Caco-2 (cell line): ENCODE measurements at regions not wholly inside any gene's neighbourhood (a gene's known extent, or its start where the extent isn't known, plus 50 kb on each side); places are given as distances from the start of the nearest gene placed in this dataset.

Experiments
- BruUV-seq: library from RNA; stranded (reverse); fragments of 400-500 nt; replicated peaks from 2 replicates; lab custom pipeline; 2021; lab: Mats Ljungman, UMichigan
- CTCF ChIA-PET: fragments of 300-600 bp; sonication (Branson Sonifier 250); formaldehyde crosslinking; loops from one replicate; lab custom pipeline; 2022; ENCODE audit warnings: antibody characterized with exemption; lab: Charles Lee
- POLR2A ChIA-PET: fragments of 300-600 bp; sonication (Branson Sonifier 250); formaldehyde crosslinking; loops from one replicate; lab custom pipeline; 2022; ENCODE audit warnings: antibody characterized with exemption; lab: Charles Lee
- DNase-seq, 2 experiments: peaks; one replicate each; pipeline versions ENCODE4 v3.0.0 to v3.0.0-alpha.2; 2020 to 2022
- H3K27me3 ChIP-seq: replicated peaks from 2 replicates; pipeline ENCODE4 v1.6.0; 2011; ENCODE audit warnings: low read length; ENCODE audit not compliant: control insufficient read depth, insufficient read depth
- H3K36me3 ChIP-seq: 2 replicates; pipeline ENCODE4 v1.5.1; 2011; ENCODE audit warnings: low read length; ENCODE audit not compliant: control insufficient read depth, insufficient read depth
- H3K4me1 ChIP-seq: fragments of 250-450 bp; sonication (Bioruptor Pico); 2 replicates; pipeline ENCODE4 v1.5.1; 2020; ENCODE audit warnings: mild to moderate bottlenecking
- H3K4me3 ChIP-seq: 2 replicates; pipeline ENCODE4 v1.5.1; 2011; ENCODE audit warnings: low read depth, mild to moderate bottlenecking, control low read depth, low read length
- H3K9me3 ChIP-seq: fragments of 250-450 bp; sonication (Bioruptor Pico); 2 replicates; pipeline ENCODE4 v1.5.1; 2020; ENCODE audit warnings: mild to moderate bottlenecking, moderate library complexity
- H3K27ac Mint-ChIP-seq: one replicate; pipeline ENCODE4 v1.8.0; 2022; ENCODE audit warnings: mixed read lengths; ENCODE audit not compliant: unreplicated experiment
- H3K27me3 Mint-ChIP-seq: one replicate; pipeline ENCODE4 v1.8.0; 2022; ENCODE audit warnings: mixed read lengths; ENCODE audit not compliant: insufficient read depth, unreplicated experiment
- H3K36me3 Mint-ChIP-seq: one replicate; pipeline ENCODE4 v1.8.0; 2022; ENCODE audit warnings: mild to moderate bottlenecking, mixed read lengths; ENCODE audit not compliant: insufficient read depth, unreplicated experiment
- H3K4me1 Mint-ChIP-seq: one replicate; pipeline ENCODE4 v1.8.0; 2022; ENCODE audit warnings: low read depth, mixed read lengths; ENCODE audit not compliant: unreplicated experiment
- H3K4me3 Mint-ChIP-seq: one replicate; pipeline ENCODE4 v1.8.0; 2022; ENCODE audit warnings: mild to moderate bottlenecking, moderate library complexity, mixed read lengths; ENCODE audit not compliant: unreplicated experiment
- H3K9me3 Mint-ChIP-seq: one replicate; pipeline ENCODE4 v1.8.0; 2022; ENCODE audit warnings: mixed read lengths; ENCODE audit not compliant: unreplicated experiment
- CTCF ChIP-seq, 2 experiments: fragments of 200-600 bp in 1 of 2; IDR thresholded peaks; 1 replicate in 1 of 2; 2 replicates in 1 of 2; pipeline versions ENCODE4 v1.5.1 to v1.8.0; 2011 to 2022; ENCODE audit warnings: antibody characterized with exemption in 1 of 2, control low read depth in 1 of 2, inconsistent platforms in 1 of 2, low read depth in 1 of 2, low read length in 1 of 2, mild to moderate bottlenecking in 1 of 2, moderate library complexity in 1 of 2; ENCODE audit not compliant: insufficient read depth in 1 of 2, severe bottlenecking in 1 of 2, unreplicated experiment in 1 of 2
- intact Hi-C: fragments of 100-400 bp; cut with micrococcal nuclease; formaldehyde crosslinking; loops from one replicate; pipeline ENCODE4 v1.10.0; 2022; ENCODE audit not compliant: unreplicated experiment

- Histone ChIP-seq H3K4me3 (no peak overlapping the region), H3K9me3 (no peaks in the 10 kb centered on the region), H3K36me3 (no peaks in the 10 kb centered on the region), H3K4me1 (no peaks in the 10 kb centered on the region), H3K27me3 (no peaks in the 10 kb centered on the region)
- Mint-ChIP-seq H3K4me1 (no peaks in the 10 kb centered on the region), H3K27me3 (peaks cover 14% of the 10 kb centered on the region), H3K9me3 (no peaks in the 10 kb centered on the region), H3K36me3 (no peaks in the 10 kb centered on the region), H3K27ac (no peak overlapping the region), H3K4me3 (no peak overlapping the region)
- TF ChIP-seq CTCF (IDR thresholded peaks at IDR 0.05; ENCODE audit: insufficient read depth in 1 of 2, low read depth in 1 of 2, low read length in 1 of 2, severe bottlenecking in 1 of 2, unreplicated experiment in 1 of 2), result no peak
- no peak for DNase-seq
- intact Hi-C loops, result no loop called here
- BruUV-seq, result no TSS peak
- ChIA-PET POLR2A (no interaction called here), CTCF (no interaction called here)
Observed at GRCh38 chr11:112841729-112842128, 119.5 kb upstream of the NCAM1 start.

- H3K4me3 ChIP-seq, result no peak overlapping the region
- no peaks in the 10 kb centered on the region for H3K36me3 ChIP-seq
- no peak overlapping the region for H3K27ac Mint-ChIP-seq
- no peaks in the 10 kb centered on the region for H3K27me3 ChIP-seq
- no peaks in the 10 kb centered on the region for H3K9me3 Mint-ChIP-seq
- POLR2A ChIA-PET, result no interaction called here
- peaks cover 14% of the 10 kb centered on the region for H3K27me3 Mint-ChIP-seq
- no peak for DNase-seq
- no peaks in the 10 kb centered on the region for H3K36me3 Mint-ChIP-seq
- H3K4me3 Mint-ChIP-seq, result no peak overlapping the region
- CTCF ChIA-PET, result no interaction called here
- no TSS peak for BruUV-seq
- H3K4me1 ChIP-seq, result no peaks in the 10 kb centered on the region
- no peaks in the 10 kb centered on the region for H3K9me3 ChIP-seq
- intact Hi-C loops, result no loop called here
- no peak for TF ChIP-seq CTCF (IDR thresholded peaks at IDR 0.05; ENCODE audit: insufficient read depth in 1 of 2, low read depth in 1 of 2, low read length in 1 of 2, severe bottlenecking in 1 of 2, unreplicated experiment in 1 of 2)
- H3K4me1 Mint-ChIP-seq, result no peaks in the 10 kb centered on the region
Observed at GRCh38 chr11:112842151-112842550, 119.1 kb upstream of the NCAM1 start.

GRCh38 chr11:112844517-112844916 lies 116.7 kb upstream of the NCAM1 start:
- no peak for DNase-seq
- no peak for TF ChIP-seq CTCF (IDR thresholded peaks at IDR 0.05; ENCODE audit: insufficient read depth in 1 of 2, low read depth in 1 of 2, low read length in 1 of 2, severe bottlenecking in 1 of 2, unreplicated experiment in 1 of 2)
- ChIA-PET CTCF (no interaction called here), POLR2A (no interaction called here)
- peaks cover 19% of the 10 kb centered on the region for H3K27me3 Mint-ChIP-seq
- intact Hi-C loops, result no loop called here
- H3K4me3 Mint-ChIP-seq, result no peak overlapping the region
- no peak overlapping the region for H3K27ac Mint-ChIP-seq
- no peak overlapping the region for H3K4me3 ChIP-seq
- no peaks in the 10 kb centered on the region for H3K27me3 ChIP-seq
- no peaks in the 10 kb centered on the region for H3K4me1 ChIP-seq
- H3K36me3 ChIP-seq, result no peaks in the 10 kb centered on the region
- no peaks in the 10 kb centered on the region for H3K9me3 Mint-ChIP-seq
- no peaks in the 10 kb centered on the region for H3K36me3 Mint-ChIP-seq
- H3K9me3 ChIP-seq, result no peaks in the 10 kb centered on the region
- H3K4me1 Mint-ChIP-seq, result no peaks in the 10 kb centered on the region
- no TSS peak for BruUV-seq
